ENCODE measurements at regions not wholly inside any gene's neighbourhood (a gene's known extent, or its start where the extent isn't known, plus 50 kb on each side); places are given as distances from the start of the nearest gene placed in this dataset.
"Not testable (repeated sequence)": the region's sequence is repeated elsewhere in the genome, so short reads cannot be mapped to it uniquely, and the experiment has no call there.

- no peak for DNase-seq
These were observed 576.3 kb upstream of the NECTIN3 start for GRCh38 chr3:110495201-110495927.

GRCh38 chr3:110504401-110504800 lies 567.2 kb upstream of the NECTIN3 start:
- DNase-seq = no peak

- no peak for DNase-seq
These were observed 566.7 kb upstream of the NECTIN3 start for GRCh38 chr3:110504901-110505300.

GRCh38 chr3:110506890-110507289 lies 564.7 kb upstream of the NECTIN3 start:
- no peak for DNase-seq

- DNase-seq = not testable (repeated sequence)
These were observed 564.0 kb upstream of the NECTIN3 start for GRCh38 chr3:110507570-110507969.

- no peak for DNase-seq
These were observed 558.7 kb upstream of the NECTIN3 start for GRCh38 chr3:110512961-110513360.

- DNase-seq = no peak
These were observed 553.6 kb upstream of the NECTIN3 start for GRCh38 chr3:110518031-110518430.

GRCh38 chr3:110519071-110519470 lies 552.5 kb upstream of the NECTIN3 start:
- no peak for DNase-seq

- no peak for DNase-seq
These were observed 550.6 kb upstream of the NECTIN3 start for GRCh38 chr3:110521019-110521418.

- not testable (repeated sequence) for DNase-seq
These were observed 546.0 kb upstream of the NECTIN3 start for GRCh38 chr3:110525558-110526064.

GRCh38 chr3:110526777-110527727 lies 544.6 kb upstream of the NECTIN3 start:
- DNase-seq = no peak

GRCh38 chr3:110528305-110529121 lies 543.1 kb upstream of the NECTIN3 start:
- DNase-seq = no peak

- DNase-seq = no peak
These were observed 540.7 kb upstream of the NECTIN3 start for GRCh38 chr3:110530902-110531301.

GRCh38 chr3:110533089-110533488 lies 538.5 kb upstream of the NECTIN3 start:
- DNase-seq = no peak

- no peak for DNase-seq
These were observed 529.0 kb upstream of the NECTIN3 start for GRCh38 chr3:110542552-110543150.

- no peak for DNase-seq
These were observed 526.9 kb upstream of the NECTIN3 start for GRCh38 chr3:110544730-110545129.

GRCh38 chr3:110550511-110550910 lies 521.1 kb upstream of the NECTIN3 start:
- DNase-seq = no peak

GRCh38 chr3:110562621-110563020 lies 509.0 kb upstream of the NECTIN3 start:
- DNase-seq = no peak

GRCh38 chr3:110564674-110565073 lies 506.9 kb upstream of the NECTIN3 start:
- no peak for DNase-seq

GRCh38 chr3:110567029-110567428 lies 504.6 kb upstream of the NECTIN3 start:
- no peak for DNase-seq

GRCh38 chr3:110568246-110568645 lies 503.4 kb upstream of the NECTIN3 start:
- DNase-seq = no peak

- no peak for DNase-seq
These were observed 502.5 kb upstream of the NECTIN3 start for GRCh38 chr3:110569073-110569472.

Measured in CD4-positive, alpha-beta T cell treated with Interferon alpha-2 for 1 hour (primary cell).